VCaP (cell line): ENCODE measurements at regions not wholly inside any gene's neighbourhood (a gene's known extent, or its start where the extent isn't known, plus 50 kb on each side); places are given as distances from the start of the nearest gene placed in this dataset.

ENCODE experiments used
- H3K27ac ChIP-seq: fragments of 450-650 bp; 2 replicates; pipeline ENCODE4 v1.5.1; 2017
- TF ChIP-seq, protein P1 (sequence below): fragments of 450-650 bp; conservative IDR thresholded peaks from 2 replicates; pipeline ENCODE4 v1.5.1; 2017; ENCODE audit warnings: mild to moderate bottlenecking, moderate library complexity

DNA sequence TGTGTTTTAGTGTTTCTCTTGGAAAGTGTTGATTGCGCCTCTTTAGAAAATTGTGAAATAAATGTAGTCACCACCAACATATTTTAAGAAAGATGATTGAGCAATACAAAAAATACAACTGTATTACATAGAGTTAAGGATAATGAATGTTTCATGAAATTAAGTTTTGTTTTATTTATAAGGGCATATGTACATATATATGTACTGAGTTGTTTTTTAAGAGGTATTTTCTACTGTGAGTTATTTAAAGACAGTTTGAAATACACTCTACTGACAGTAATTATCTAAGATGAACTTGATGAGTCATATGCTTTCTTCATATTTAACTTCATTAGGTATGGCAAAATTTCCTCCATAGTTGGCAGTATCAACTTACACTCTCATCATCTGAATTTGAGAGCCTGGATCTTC lies 411.7 kb downstream of the HS3ST3B1 start:
- TF ChIP-seq, protein P1, sequence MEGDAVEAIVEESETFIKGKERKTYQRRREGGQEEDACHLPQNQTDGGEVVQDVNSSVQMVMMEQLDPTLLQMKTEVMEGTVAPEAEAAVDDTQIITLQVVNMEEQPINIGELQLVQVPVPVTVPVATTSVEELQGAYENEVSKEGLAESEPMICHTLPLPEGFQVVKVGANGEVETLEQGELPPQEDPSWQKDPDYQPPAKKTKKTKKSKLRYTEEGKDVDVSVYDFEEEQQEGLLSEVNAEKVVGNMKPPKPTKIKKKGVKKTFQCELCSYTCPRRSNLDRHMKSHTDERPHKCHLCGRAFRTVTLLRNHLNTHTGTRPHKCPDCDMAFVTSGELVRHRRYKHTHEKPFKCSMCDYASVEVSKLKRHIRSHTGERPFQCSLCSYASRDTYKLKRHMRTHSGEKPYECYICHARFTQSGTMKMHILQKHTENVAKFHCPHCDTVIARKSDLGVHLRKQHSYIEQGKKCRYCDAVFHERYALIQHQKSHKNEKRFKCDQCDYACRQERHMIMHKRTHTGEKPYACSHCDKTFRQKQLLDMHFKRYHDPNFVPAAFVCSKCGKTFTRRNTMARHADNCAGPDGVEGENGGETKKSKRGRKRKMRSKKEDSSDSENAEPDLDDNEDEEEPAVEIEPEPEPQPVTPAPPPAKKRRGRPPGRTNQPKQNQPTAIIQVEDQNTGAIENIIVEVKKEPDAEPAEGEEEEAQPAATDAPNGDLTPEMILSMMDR, result no peak
- H3K27ac ChIP-seq, result no peak overlapping the region

DNA sequence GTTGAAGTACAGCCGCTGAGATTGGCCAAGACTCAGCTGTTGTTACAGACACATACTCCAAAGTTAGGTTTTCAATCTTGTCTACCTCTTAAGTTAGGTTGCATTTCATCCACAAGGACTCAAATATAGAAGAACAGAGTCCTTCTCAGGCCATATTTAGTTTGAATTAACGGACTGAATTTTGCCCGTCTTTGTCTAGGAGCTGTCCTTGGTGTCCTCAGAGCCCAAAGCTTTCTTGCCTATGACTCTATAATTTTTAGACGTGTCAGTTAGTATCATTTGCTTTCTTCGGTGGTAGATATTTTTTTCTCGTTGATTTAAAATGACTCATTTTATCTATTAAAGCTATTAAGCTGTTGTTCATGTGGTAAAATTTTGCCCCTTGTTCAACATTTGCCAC lies 403.2 kb downstream of the HS3ST3B1 start:
- no peak overlapping the region for H3K27ac ChIP-seq
- TF ChIP-seq, protein P1, result no peak

DNA sequence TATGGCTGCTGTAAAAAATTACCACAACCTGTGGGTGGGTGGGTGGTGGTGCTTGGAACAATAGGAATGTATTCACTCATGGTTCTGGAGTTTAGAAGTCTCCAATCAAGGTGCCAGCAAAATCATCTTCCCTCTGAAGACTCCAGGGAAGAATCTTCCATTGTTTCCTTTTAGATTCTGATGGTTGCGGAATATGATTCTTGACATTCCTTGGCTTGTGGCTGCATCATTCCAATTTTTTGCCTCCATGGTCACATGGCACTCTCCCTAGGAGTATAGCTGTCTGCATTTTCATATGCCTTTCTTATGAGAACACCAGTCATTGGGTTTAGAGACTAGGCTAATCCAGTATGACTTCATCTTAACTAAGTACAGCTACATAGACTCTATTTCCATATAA lies 401.0 kb downstream of the HS3ST3B1 start:
- TF ChIP-seq, protein P1, result no peak
- no peak overlapping the region for H3K27ac ChIP-seq

DNA sequence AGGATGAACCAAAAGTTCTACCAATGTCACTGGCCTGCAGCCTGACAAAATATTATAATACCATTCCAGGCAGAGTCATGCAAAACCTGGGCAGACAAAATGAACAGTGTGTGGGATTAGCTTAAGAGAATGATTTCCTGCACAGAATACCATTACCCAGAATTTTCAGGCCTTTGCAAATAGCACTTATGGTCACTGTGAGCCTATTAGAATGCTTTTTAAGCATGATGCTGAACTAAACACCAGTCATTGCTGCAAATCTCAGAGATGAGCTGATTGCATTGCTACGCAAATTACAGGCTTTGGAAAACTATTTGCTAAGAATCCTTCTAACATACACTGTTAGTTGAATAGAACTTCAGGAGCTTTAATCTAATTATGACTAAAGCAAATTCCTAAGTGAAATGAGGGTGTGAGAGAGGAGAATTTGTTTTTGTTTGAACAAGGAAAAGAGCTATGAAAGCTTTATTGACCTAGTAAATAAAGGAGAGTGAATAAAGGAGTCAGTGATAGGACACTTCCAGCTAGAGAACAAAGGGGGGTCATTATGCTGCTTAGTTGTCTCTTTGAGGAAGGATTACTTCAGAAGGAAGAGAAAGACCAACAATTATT lies 398.8 kb downstream of the HS3ST3B1 start:
- TF ChIP-seq, protein P1, result no peak
- peak overlapping the region; percentile 21 for H3K27ac ChIP-seq

DNA sequence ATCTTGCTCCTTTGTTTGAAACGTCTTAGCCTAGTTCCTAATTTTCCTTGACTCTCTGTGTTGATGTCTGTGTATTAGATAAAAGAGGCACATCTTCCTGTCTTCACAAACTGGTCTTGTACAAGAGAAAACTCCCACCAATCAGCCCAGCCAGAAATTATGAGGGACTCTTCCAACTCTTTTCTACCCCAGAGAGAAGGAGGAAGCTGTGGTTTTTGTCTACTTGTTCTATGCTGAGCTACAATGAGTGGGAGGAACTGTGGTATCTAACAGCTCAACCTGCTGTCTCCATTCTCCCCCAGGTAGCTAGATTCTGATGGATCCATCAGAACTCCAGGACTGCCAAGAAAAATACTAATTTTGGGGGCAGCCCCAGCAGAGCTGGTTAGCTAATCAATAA lies 392.5 kb downstream of the HS3ST3B1 start:
- no peak overlapping the region for H3K27ac ChIP-seq
- TF ChIP-seq, protein P1, result no peak

DNA sequence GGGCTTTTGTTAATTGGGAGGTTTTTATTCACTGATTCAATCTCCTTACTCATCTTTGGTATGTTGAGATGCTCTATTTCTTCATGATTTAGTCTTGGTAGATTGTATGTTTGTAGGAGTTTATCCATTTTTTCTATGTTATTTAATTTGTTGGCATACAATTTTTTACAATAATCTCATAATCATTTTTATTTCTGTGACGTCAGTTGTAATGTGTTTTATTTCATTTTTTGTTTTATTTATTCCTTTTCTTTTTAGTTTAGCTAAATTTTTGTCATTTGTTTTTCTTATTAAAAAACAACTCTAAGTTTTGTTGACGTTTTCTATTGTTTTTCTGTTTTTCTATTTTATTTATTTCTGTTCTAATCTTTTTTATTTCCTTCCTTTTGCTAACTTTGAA lies 389.8 kb downstream of the HS3ST3B1 start:
- TF ChIP-seq, protein P1, result no peak
- no peak overlapping the region for H3K27ac ChIP-seq

DNA sequence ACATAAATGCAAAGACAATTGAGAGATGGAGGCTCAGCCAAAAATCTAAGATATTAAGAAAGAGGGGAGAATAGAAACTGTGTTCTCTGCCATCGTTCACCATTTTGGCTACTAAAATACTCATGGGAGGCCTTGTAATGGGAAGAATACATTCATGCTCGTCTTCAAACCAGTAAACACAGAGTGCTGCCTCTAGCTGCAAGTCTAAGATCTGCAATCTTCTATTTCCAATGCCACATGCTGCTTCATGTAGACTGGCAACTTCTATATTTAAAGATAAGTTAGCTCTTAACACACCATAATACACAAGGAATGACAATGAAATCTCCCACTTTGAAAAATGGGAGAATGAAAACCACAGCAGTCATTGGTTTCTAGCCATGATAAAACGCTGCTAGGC lies 387.3 kb downstream of the HS3ST3B1 start:
- no peak overlapping the region for H3K27ac ChIP-seq
- TF ChIP-seq, protein P1, result peak; percentile 25; the same call in 1 of the 2 replicates
